Trophoblast cell (in vitro differentiated cells and primary cell): ENCODE measurements at regions not wholly inside any gene's neighbourhood (a gene's known extent, or its start where the extent isn't known, plus 50 kb on each side); places are given as distances from the start of the nearest gene placed in this dataset.

ENCODE experiments used
- DNase-seq, 2 donors: peaks; one replicate each; pipeline ENCODE4 v3.0.0-alpha.2; 2016
- H2AFZ ChIP-seq: 2 replicates; pipeline ENCODE4 v1.6.1; 2013; ENCODE audit warnings: low read length, moderate library complexity, mild to moderate bottlenecking; ENCODE audit not compliant: insufficient read depth, poor library complexity
- H2AK5ac ChIP-seq: 2 replicates; pipeline ENCODE4 v1.6.1; 2013; ENCODE audit warnings: mild to moderate bottlenecking, low read length
- H2BK120ac ChIP-seq: 2 replicates; pipeline ENCODE4 v1.6.1; 2013; ENCODE audit warnings: low read length, mild to moderate bottlenecking, moderate library complexity; ENCODE audit not compliant: insufficient read depth, poor library complexity
- H2BK12ac ChIP-seq: 2 replicates; pipeline ENCODE4 v1.6.1; 2013; ENCODE audit warnings: mild to moderate bottlenecking, low read length, moderate library complexity
- H2BK5ac ChIP-seq: 2 replicates; pipeline ENCODE4 v1.6.1; 2013; ENCODE audit warnings: low read length, low read depth, moderate library complexity, mild to moderate bottlenecking; ENCODE audit not compliant: poor library complexity
- H3K14ac ChIP-seq: 2 replicates; pipeline ENCODE4 v1.6.1; 2013; ENCODE audit warnings: mild to moderate bottlenecking, low read length
- H3K18ac ChIP-seq: 2 replicates; pipeline ENCODE4 v1.6.1; 2013; ENCODE audit warnings: mild to moderate bottlenecking, low read length
- H3K23ac ChIP-seq: 2 replicates; pipeline ENCODE4 v1.6.1; 2013; ENCODE audit warnings: low read length
- H3K27ac ChIP-seq: 2 replicates; pipeline ENCODE4 v1.5.1; 2013; ENCODE audit warnings: low read depth, mild to moderate bottlenecking, inconsistent platforms, low read length, moderate library complexity
- H3K27me3 ChIP-seq: 2 replicates; pipeline ENCODE4 v1.6.1; 2013; ENCODE audit warnings: inconsistent platforms, mild to moderate bottlenecking, low read length, moderate library complexity; ENCODE audit not compliant: insufficient read depth
- H3K36me3 ChIP-seq, 2 experiments: 1 replicate in 1 of 2; 2 replicates in 1 of 2; pipeline ENCODE4 v1.6.1; 2013; ENCODE audit warnings: low read length in 2 of 2, mild to moderate bottlenecking in 2 of 2, moderate library complexity in 1 of 2; ENCODE audit not compliant: insufficient read depth in 2 of 2, control insufficient read depth in 1 of 2
- H3K4ac ChIP-seq: 2 replicates; pipeline ENCODE4 v1.6.1; 2013; ENCODE audit warnings: low read depth, mild to moderate bottlenecking, low read length, moderate library complexity
- H3K4me1 ChIP-seq, 2 experiments: 1 replicate in 1 of 2; 2 replicates in 1 of 2; pipeline ENCODE4 v1.6.1; 2013; ENCODE audit warnings: low read length in 2 of 2, mild to moderate bottlenecking in 2 of 2, moderate library complexity in 1 of 2; ENCODE audit not compliant: insufficient read depth in 2 of 2, control insufficient read depth in 1 of 2
- H3K4me2 ChIP-seq: 2 replicates; pipeline ENCODE4 v1.6.1; 2013; ENCODE audit warnings: inconsistent platforms, mild to moderate bottlenecking, low read length, moderate library complexity
- H3K4me3 ChIP-seq: 2 replicates; pipeline ENCODE4 v1.5.1; 2013; ENCODE audit warnings: mild to moderate bottlenecking, low read depth, low read length, inconsistent platforms
- H3K79me1 ChIP-seq: one replicate; pipeline ENCODE4 v1.6.1; 2013; ENCODE audit warnings: low read length
- H3K79me2 ChIP-seq: 2 replicates; pipeline ENCODE4 v1.6.1; 2013; ENCODE audit warnings: low read length, mild to moderate bottlenecking; ENCODE audit not compliant: control insufficient read depth, insufficient read depth, poor library complexity
- H3K9ac ChIP-seq: 2 replicates; pipeline ENCODE4 v1.6.1; 2013; ENCODE audit warnings: mild to moderate bottlenecking, low read length
- H3K9me3 ChIP-seq: 2 replicates; pipeline ENCODE4 v1.6.1; 2013; ENCODE audit warnings: low read depth, mild to moderate bottlenecking, control low read depth, inconsistent platforms, low read length; ENCODE audit not compliant: insufficient read depth
- H4K12ac ChIP-seq: 2 replicates; pipeline ENCODE4 v1.6.1; 2013; ENCODE audit warnings: low read depth, mild to moderate bottlenecking, low read length, moderate library complexity
- H4K8ac ChIP-seq: 2 replicates; pipeline ENCODE4 v1.6.1; 2013; ENCODE audit warnings: low read depth, mild to moderate bottlenecking, low read length, moderate library complexity
- H4K91ac ChIP-seq: one replicate; pipeline ENCODE4 v1.6.1; 2013; ENCODE audit warnings: low read depth, mild to moderate bottlenecking, low read length, moderate library complexity
- WGBS: extraction: QIAGEN DNeasy Blood & Tissue Kit; methylation state at CpG from one replicate; pipeline ENCODE4 v1.1.7; 2013; ENCODE audit warnings: missing lambda C conversion rate; ENCODE audit not compliant: insufficient read length, insufficient coverage; ENCODE audit errors: extremely low coverage; 5-methylcytosine and 5-hydroxymethylcytosine counted together

DNA sequence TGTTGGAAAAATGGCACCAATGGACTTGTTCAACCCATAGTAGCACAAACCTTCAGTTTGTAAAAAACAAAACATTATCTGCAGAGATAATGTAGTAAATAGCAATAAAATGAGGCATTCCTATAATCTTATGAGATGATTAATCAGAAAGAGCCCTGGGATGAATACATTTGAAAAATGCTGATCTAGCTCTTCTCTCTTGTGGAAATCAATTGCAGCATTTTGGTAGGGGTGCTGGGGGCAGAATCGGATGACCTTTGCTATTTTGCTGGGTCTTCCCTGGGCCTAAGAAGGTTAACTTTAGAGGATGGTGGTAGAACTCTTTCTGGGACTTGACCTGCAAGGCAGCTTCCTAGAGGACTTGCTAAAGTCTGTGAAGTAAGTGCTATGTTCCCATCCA, 163.5 kb downstream of the ADRA2A start:
- no peak overlapping the region for H4K8ac ChIP-seq

DNA sequence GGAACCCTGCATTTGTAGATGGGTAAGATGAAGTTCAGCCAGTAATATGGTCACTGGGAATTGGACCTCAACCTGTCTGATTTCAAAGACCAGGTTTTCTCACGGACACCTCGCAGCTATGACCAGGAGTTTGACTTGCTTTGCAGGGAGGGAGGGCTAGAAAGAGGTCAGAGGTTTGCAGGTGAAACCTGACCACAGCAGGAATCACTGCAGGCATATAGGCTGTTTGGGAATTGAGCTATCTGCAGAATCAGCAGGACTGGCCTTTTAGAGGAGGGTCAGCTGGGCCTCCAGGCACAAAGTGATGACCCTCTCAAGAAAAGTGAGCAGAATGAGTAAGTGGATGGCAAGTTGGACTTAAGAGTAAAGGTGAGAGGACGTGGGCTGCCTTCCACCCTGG, 166.3 kb downstream of the ADRA2A start:
- WGBS: no CpG with 5 or more reads among the region's 3 CpGs
- Histone ChIP-seq H3K36me3 (no peaks in the 10 kb centered on the region), H2BK120ac (no peak overlapping the region), H3K18ac (no peak overlapping the region), H4K8ac (no peak overlapping the region), H2BK5ac (no peak overlapping the region), H3K79me1 (no peaks in the 10 kb centered on the region), H3K4me3 (no peak overlapping the region), H3K9ac (no peak overlapping the region), H3K79me2 (no peaks in the 10 kb centered on the region), H3K14ac (no peak overlapping the region), H3K23ac (no peak overlapping the region), H3K27me3 (no peaks in the 10 kb centered on the region), H3K27ac (no peak overlapping the region), H3K4me2 (no peak overlapping the region), H4K91ac (no peak overlapping the region), H3K9me3 (no peaks in the 10 kb centered on the region), H3K4me1 (peaks cover 3 to 9% of the 10 kb centered on the region in 2 experiments), H3K4ac (no peak overlapping the region), H2BK12ac (no peak overlapping the region), H4K12ac (no peak overlapping the region), H2AFZ (no peak overlapping the region), H2AK5ac (no peak overlapping the region)
- no peak for DNase-seq

More for the DNA sequence above, 163.5 kb downstream of the ADRA2A start:
- Histone ChIP-seq H3K27me3 (no peaks in the 10 kb centered on the region), H2BK5ac (no peak overlapping the region), H3K4me3 (no peak overlapping the region), H3K9ac (no peak overlapping the region), H3K27ac (no peak overlapping the region), H4K91ac (no peak overlapping the region), H2AFZ (no peak overlapping the region), H3K14ac (no peak overlapping the region), H3K9me3 (no peaks in the 10 kb centered on the region), H3K79me2 (no peaks in the 10 kb centered on the region), H3K79me1 (no peaks in the 10 kb centered on the region), H2BK120ac (no peak overlapping the region), H3K4me1 (no peaks in the 10 kb centered on the region), H3K4ac (no peak overlapping the region), H3K36me3 (no peaks in the 10 kb centered on the region), H2BK12ac (no peak overlapping the region), H3K23ac (no peak overlapping the region), H4K12ac (no peak overlapping the region), H3K4me2 (no peak overlapping the region), H3K18ac (no peak overlapping the region), H2AK5ac (no peak overlapping the region)
- WGBS: no CpG with 5 or more reads among the region's 1 CpG
- no peak for DNase-seq

DNA sequence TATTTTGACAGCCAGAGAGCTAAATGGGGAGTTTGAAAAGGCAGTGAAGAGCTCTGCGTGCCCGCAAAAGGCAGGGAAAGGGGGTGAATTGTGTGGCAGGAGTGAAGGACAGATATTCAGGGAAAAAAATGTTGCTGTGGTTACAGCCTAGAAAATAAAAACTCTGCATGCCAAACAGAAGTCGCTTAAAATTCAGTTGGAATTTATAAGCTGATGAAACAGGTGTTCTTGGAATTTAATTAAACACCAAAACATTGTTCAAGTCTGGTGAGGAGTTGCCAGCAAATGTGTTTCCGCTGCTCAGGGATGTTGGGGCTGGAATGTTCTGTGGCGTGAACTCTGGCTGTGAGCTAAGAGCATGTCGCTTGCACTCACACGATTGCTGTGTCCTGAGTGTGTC, 169.3 kb downstream of the ADRA2A start:
- H3K18ac ChIP-seq: no peak overlapping the region
- no peak overlapping the region for H4K91ac ChIP-seq
- H3K79me2 ChIP-seq: no peaks in the 10 kb centered on the region
- H3K14ac ChIP-seq: no peak overlapping the region
- H4K12ac ChIP-seq: no peak overlapping the region
- no peaks in the 10 kb centered on the region for H3K9me3 ChIP-seq
- no peak overlapping the region for H2AK5ac ChIP-seq
- H3K9ac ChIP-seq: no peak overlapping the region
- DNase-seq: peak in 1 of 2 donors; percentile 12
- H3K79me1 ChIP-seq: no peaks in the 10 kb centered on the region
- no peaks in the 10 kb centered on the region for H3K27me3 ChIP-seq
- no peak overlapping the region for H2AFZ ChIP-seq
- H2BK120ac ChIP-seq: no peak overlapping the region
- no peak overlapping the region for H3K27ac ChIP-seq
- peaks cover 3 to 9% of the 10 kb centered on the region in 2 experiments for H3K4me1 ChIP-seq
- H3K36me3 ChIP-seq: no peaks in the 10 kb centered on the region
- WGBS: no CpG with 5 or more reads among the region's 7 CpGs
- H3K4me3 ChIP-seq: no peak overlapping the region
- H3K4ac ChIP-seq: no peak overlapping the region
- no peak overlapping the region for H4K8ac ChIP-seq
- H2BK5ac ChIP-seq: no peak overlapping the region
- H2BK12ac ChIP-seq: no peak overlapping the region
- no peak overlapping the region for H3K23ac ChIP-seq
- no peak overlapping the region for H3K4me2 ChIP-seq

DNA sequence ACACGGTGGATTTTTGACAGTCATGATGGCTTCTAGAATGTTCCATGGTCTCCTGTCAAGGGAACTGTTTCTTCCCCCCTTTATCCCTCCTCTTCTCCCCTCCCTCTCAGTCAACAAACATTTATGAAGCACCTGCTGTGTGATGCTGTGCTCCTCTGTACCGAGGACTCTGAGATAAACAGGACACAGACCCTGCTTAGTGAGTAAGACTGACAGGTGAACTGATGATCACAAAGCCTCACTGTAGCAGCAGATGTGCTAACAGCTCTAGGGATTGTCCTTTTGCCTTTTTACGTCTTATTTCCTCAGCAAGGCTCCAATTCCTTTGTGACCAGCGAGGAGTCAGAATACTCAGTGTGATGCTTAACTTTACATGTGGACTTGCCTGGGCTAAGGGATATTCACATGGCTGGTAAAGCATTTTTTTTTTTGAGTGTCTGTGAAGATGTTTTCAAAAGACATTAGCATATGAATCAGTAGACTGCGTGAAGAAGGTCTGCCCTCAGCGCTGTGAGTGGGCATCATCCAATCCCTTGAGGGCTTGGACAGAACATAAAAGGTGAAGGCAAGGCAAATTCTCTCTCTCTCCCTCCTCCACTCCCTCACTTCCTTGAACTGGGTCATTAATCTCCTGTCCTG, 170.1 kb downstream of the ADRA2A start:
- no CpG with 5 or more reads among the region's 6 CpGs for WGBS
- Histone ChIP-seq H3K27me3 (no peaks in the 10 kb centered on the region), H3K36me3 (no peaks in the 10 kb centered on the region), H2BK5ac (no peak overlapping the region), H3K9me3 (no peaks in the 10 kb centered on the region), H3K4me3 (no peak overlapping the region), H2BK120ac (peak overlapping the region; percentile 2), H4K12ac (no peak overlapping the region), H3K79me1 (no peaks in the 10 kb centered on the region), H3K4me1 (peaks cover 3 to 9% of the 10 kb centered on the region in 2 experiments), H2BK12ac (no peak overlapping the region), H3K27ac (no peak overlapping the region), H2AK5ac (no peak overlapping the region), H3K9ac (no peak overlapping the region), H3K79me2 (no peaks in the 10 kb centered on the region), H3K23ac (no peak overlapping the region), H3K4ac (no peak overlapping the region), H4K91ac (no peak overlapping the region), H3K4me2 (no peak overlapping the region), H4K8ac (no peak overlapping the region), H2AFZ (no peak overlapping the region), H3K14ac (no peak overlapping the region), H3K18ac (no peak overlapping the region)
- DNase-seq: peak in 1 of 2 donors; percentile 1
